ENCODE measurements at regions not wholly inside any gene's neighbourhood (a gene's known extent, or its start where the extent isn't known, plus 50 kb on each side); places are given as distances from the start of the nearest gene placed in this dataset.

- peaks cover 13% of the 10 kb centered on the region for H3K4me1 Mint-ChIP-seq (ENCODE audit: unreplicated experiment)
- no peak for TF ChIP-seq CTCF (IDR thresholded peaks at IDR 0.05)
- peaks cover 4% of the 10 kb centered on the region for H3K27me3 Mint-ChIP-seq (ENCODE audit: unreplicated experiment)
- H3K9me3 Mint-ChIP-seq (ENCODE audit: unreplicated experiment) = no peaks in the 10 kb centered on the region
- no peaks in the 10 kb centered on the region for H3K36me3 Mint-ChIP-seq (ENCODE audit: unreplicated experiment)
- no peak overlapping the region for H3K27ac Mint-ChIP-seq (ENCODE audit: unreplicated experiment)
- no peak for DNase-seq (ENCODE audit: extremely low spot score, unreplicated experiment)
- no peak overlapping the region for H3K4me3 Mint-ChIP-seq (ENCODE audit: unreplicated experiment)
Observed at GRCh38 chr11:115672412-115672811, 168.2 kb upstream of the CADM1 start.

- TF ChIP-seq CTCF (IDR thresholded peaks at IDR 0.05) = no peak
- H3K9me3 Mint-ChIP-seq (ENCODE audit: unreplicated experiment) = no peaks in the 10 kb centered on the region
- no peak overlapping the region for H3K27ac Mint-ChIP-seq (ENCODE audit: unreplicated experiment)
- H3K27me3 Mint-ChIP-seq (ENCODE audit: unreplicated experiment) = peaks cover 15% of the 10 kb centered on the region
- H3K4me1 Mint-ChIP-seq (ENCODE audit: unreplicated experiment) = no peaks in the 10 kb centered on the region
- no peak for DNase-seq (ENCODE audit: extremely low spot score, unreplicated experiment)
- H3K36me3 Mint-ChIP-seq (ENCODE audit: unreplicated experiment) = no peaks in the 10 kb centered on the region
- H3K4me3 Mint-ChIP-seq (ENCODE audit: unreplicated experiment) = no peak overlapping the region
Observed at GRCh38 chr11:115670538-115671205, 166.5 kb upstream of the CADM1 start.

DNA sequence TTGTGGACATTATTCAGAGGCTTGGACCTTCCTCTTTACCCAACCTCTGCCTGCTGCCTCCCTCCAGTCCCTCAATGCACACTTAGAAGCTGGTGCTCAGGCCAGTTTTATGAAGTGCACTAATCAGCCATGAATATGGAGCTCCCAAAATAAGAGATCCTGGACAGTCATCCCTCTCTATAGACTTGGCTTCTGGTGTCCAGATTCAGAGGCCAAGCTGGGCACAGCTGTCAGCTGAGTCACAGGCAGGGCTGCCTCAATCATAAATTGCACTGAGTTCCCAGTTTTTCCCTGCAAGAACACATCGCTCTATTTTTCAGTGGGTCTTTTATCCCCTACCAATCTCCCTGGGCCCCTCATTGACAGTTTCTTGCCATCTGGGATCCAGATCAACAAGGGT is 161.7 kb upstream of the CADM1 start:
- no peak for TF ChIP-seq CTCF (IDR thresholded peaks at IDR 0.05)
- no peak overlapping the region for H3K4me3 Mint-ChIP-seq (ENCODE audit: unreplicated experiment)
- peaks cover 18% of the 10 kb centered on the region for H3K27me3 Mint-ChIP-seq (ENCODE audit: unreplicated experiment)
- H3K36me3 Mint-ChIP-seq (ENCODE audit: unreplicated experiment) = no peaks in the 10 kb centered on the region
- no peaks in the 10 kb centered on the region for H3K4me1 Mint-ChIP-seq (ENCODE audit: unreplicated experiment)
- no peak for DNase-seq (ENCODE audit: extremely low spot score, unreplicated experiment)
- H3K27ac Mint-ChIP-seq (ENCODE audit: unreplicated experiment) = no peak overlapping the region
- no peaks in the 10 kb centered on the region for H3K9me3 Mint-ChIP-seq (ENCODE audit: unreplicated experiment)

DNA sequence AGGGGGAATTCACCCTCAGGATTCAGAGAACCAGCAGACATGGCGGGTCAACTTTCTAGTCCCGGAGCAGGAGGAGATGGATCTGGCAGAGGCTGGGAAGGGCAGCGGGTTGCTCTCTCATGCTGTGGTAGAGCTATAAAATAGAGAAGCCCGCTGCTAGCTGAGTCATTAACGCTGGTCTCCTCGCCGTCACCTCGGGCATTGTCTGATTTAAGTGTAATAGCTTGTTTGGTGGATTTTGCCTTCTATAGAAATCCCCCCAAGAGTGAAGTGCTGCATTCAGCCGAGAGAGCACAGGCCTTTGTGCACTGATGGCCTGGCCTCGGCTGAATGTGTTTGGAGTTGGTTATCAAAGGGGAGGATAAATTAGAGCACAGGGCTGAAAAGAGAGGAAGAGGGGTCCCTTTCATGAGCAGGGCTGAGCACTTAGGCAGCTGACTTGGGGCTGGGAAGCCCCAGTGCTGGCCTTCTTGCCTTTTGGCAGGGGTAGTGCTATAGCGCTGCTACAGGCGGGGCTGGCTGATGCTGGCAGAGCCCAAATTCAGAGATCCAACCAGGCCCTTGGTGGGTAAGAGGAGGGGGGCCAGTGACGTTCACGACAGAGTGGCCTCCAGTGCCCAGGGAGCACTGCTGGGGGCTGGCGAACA is 161.1 kb upstream of the CADM1 start:
- no peak for TF ChIP-seq CTCF (IDR thresholded peaks at IDR 0.05)
- Mint-ChIP-seq H3K36me3 (ENCODE audit: unreplicated experiment) (no peaks in the 10 kb centered on the region), H3K27me3 (ENCODE audit: unreplicated experiment) (peaks cover 25% of the 10 kb centered on the region), H3K9me3 (ENCODE audit: unreplicated experiment) (no peaks in the 10 kb centered on the region), H3K4me1 (ENCODE audit: unreplicated experiment) (peaks cover 3% of the 10 kb centered on the region), H3K4me3 (ENCODE audit: unreplicated experiment) (no peak overlapping the region), H3K27ac (ENCODE audit: unreplicated experiment) (no peak overlapping the region)
- no peak for DNase-seq (ENCODE audit: extremely low spot score, unreplicated experiment)

DNA sequence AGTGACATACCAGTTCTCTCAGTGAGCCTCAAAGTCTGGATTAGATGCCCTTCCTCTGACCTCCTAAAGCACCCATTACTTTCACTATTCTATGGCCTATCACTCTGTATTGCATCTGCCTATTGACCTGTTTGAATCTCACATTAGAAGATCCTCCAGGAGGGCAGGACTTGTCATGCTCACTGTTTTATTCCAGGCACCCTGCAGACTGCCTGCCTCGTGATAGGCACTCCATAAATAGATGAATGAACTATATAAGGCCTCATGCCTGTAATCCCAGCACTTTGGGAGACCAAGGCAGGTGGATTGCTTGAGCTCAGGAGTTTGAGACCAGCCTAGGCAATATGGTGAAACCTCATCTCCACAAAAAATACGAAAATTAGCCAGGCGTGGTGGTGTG is 160.1 kb upstream of the CADM1 start:
- TF ChIP-seq CTCF (IDR thresholded peaks at IDR 0.05) = no peak
- DNase-seq (ENCODE audit: extremely low spot score, unreplicated experiment) = no peak
- Mint-ChIP-seq H3K27ac (ENCODE audit: unreplicated experiment) (no peak overlapping the region), H3K4me1 (ENCODE audit: unreplicated experiment) (peaks cover 11% of the 10 kb centered on the region), H3K36me3 (ENCODE audit: unreplicated experiment) (no peaks in the 10 kb centered on the region), H3K27me3 (ENCODE audit: unreplicated experiment) (peaks cover 25% of the 10 kb centered on the region), H3K4me3 (ENCODE audit: unreplicated experiment) (no peak overlapping the region), H3K9me3 (ENCODE audit: unreplicated experiment) (no peaks in the 10 kb centered on the region)
